NCI-H1417 treated with DMSO at 0.1 percent for 48 hours (cell line): ENCODE measurements at regions not wholly inside any gene's neighbourhood (a gene's known extent, or its start where the extent isn't known, plus 50 kb on each side); places are given as distances from the start of the nearest gene placed in this dataset.

ENCODE experiments used
- DNase-seq: peaks from one replicate; lab custom pipeline; 2025; lab: John Stamatoyannopoulos, UW

DNA sequence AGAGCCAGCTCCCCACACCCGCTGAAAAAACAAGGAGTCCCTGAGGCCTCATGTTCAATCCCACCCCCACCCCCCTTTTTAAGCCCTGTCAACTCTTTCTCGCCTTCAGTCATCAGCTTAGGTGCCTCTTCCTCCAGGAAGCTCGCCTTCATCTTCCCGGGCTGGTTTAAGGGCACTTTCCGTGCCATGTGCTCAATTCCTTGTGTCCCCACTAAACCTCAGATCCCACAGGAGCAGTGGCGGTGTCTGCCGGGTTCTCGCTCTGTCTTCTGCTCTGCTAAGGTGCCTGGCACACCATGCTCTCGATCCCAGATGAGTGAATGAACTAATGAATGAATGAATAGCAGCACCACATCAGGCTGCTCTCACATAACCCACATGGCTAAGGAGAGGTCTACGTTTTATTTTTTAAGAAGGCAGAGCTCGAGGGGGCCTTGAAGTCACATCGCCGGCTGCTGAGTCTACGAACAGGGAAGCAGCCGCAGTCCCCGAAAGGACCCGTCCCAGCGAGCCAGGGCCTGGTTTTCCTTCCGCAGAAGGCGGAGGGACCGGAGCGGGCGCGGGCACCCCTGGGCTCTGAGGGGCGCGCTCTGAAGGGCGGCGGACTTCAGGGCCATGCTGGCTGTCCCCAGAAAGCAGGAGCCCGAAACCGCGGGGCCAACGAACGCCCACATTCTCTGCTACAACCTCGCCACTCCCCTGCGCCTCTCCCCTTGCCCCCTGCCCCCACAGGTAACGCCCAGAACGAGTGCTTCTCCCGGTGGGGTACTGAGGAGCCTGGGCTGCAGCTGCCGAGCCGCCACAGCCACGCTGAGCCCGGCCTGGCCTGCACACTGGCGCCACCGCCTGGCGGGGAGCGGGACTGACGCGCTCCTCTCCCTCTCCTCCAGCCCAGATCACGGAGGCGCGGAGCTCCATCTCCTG lies 73.4 kb upstream of the KCNMA1 start:
- DNase-seq: peak; percentile 1

DNA sequence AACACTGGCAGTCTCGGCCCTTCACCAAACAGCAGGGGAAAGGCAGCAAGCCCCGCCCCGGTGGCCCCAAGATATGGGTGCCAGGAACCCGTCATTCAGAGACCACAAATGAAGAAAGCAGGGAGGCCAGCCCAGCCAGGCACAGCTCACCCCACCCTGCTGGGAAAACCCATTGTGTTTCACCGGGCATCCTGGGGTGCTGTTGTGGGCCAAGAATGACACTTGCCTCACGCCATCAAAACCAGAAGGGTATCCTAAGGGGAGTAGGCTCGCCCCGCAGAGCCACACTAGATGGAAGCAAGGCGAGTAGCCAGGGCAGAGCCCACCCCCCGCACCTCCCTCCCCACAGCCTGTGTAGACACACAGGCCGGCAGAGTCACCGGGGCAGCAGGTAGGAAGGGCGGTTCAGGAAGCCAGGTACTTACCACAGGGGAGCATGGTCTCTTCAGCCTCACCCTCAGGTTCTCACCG lies 72.5 kb upstream of the KCNMA1 start:
- no peak for DNase-seq

DNA sequence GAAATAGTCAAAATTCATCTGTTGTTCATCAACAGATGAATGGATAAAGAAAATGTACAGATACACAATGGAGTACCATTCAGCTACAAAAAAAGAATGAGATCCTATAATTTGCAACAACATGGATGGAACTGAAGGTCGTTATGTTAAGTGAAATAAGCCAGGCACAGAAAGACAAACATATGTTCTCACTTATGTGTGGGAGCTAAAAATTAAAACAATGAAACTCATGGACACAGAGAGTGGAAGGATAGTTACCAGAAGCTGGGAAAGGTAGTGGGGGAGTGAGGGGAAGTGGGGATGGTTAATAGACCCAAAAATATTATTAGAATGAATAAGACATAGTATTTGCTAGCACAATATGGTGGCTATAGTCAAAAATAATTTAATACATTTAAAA lies 70.0 kb upstream of the KCNMA1 start:
- no peak for DNase-seq

- DNase-seq: no peak
These were observed 64.6 kb upstream of the KCNMA1 start for GRCh38 chr10:77702166-77702565.

- no peak for DNase-seq
These were observed 62.5 kb upstream of the KCNMA1 start for GRCh38 chr10:77700086-77700485.

DNA sequence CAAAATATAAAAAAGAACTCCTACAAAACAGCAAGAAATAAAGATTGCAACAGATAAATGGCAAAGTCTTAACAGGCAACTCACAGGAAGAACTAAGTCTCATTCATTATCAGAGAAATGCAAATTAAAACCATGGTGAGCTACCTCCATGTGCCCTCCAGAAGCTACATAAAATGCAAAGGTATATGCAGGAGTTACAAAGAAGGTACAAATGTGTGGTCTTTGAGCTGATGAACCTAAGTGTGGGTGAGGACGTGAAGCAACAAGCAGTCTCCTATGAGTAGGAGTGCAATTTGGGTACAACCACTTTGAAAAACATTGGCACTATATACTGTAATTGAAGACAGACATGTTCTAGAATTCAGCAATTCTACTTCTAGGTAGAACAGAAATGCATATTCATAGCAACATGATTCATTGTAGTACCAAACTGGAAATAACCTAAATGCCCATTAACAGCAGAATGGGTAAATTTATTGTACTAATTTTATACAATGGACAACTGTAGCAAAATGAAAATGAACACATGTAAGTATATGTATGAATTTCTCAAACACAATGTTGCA lies 61.6 kb upstream of the KCNMA1 start:
- no peak for DNase-seq

- no peak for DNase-seq
These were observed 60.8 kb upstream of the KCNMA1 start for GRCh38 chr10:77698267-77698931.

DNA sequence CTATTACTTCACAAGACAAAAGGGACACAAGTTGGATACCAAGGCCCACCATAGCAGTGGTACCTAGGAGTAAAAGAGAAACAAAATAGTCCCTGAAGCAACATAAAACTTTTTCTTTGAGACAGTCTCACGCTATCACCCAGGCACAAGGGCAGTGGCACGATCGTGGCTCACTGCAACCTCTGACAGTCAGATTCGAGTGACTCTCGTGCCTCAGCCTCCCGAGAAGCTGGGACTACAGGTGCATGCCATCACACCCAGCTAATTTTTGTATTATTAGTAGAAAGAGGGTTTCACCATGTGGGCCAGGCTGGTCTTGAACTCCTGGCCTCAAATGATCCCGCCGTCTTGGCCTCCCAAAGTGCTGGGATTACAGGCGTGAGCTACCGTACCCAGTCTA lies 59.0 kb upstream of the KCNMA1 start:
- DNase-seq: no peak

- no peak for DNase-seq
These were observed 57.6 kb upstream of the KCNMA1 start for GRCh38 chr10:77695186-77695585.

GRCh38 chr10:77692782-77693181 lies 55.2 kb upstream of the KCNMA1 start:
- no peak for DNase-seq

GRCh38 chr10:77689339-77689738 lies 51.7 kb upstream of the KCNMA1 start:
- DNase-seq: no peak

- no peak for DNase-seq
These were observed 50.0 kb upstream of the KCNMA1 start for GRCh38 chr10:77687621-77688020.
